ENCODE measurements at regions not wholly inside any gene's neighbourhood (a gene's known extent, or its start where the extent isn't known, plus 50 kb on each side); places are given as distances from the start of the nearest gene placed in this dataset.

- TF ChIP-seq EZH2phosphoT487 (IDR thresholded peaks at IDR 0.05; ENCODE audit: low read depth) (no peak), CTCF (IDR thresholded peaks at IDR 0.05; ENCODE audit: low read depth, low read length) (no peak)
Measured at GRCh38 chr2:207463433-207463832, 66.3 kb upstream of the CREB1 start.

Data from OCI-LY3 (cell line).